Right atrium auricular region (tissue), 2 donors: ENCODE measurements at regions not wholly inside any gene's neighbourhood (a gene's known extent, or its start where the extent isn't known, plus 50 kb on each side); places are given as distances from the start of the nearest gene placed in this dataset.

Experiments used
- DNase-seq: peaks from one replicate; pipeline ENCODE4 v3.0.0-alpha.2; 2019; ENCODE audit warnings: low spot score
- H3K27ac ChIP-seq, 2 donors: fragments of 200-600 bp; sonication (generic); 1 replicate in 1 of 2; 2 replicates in 1 of 2; pipeline ENCODE4 v1.5.1; 2016 to 2019
- H3K27me3 ChIP-seq, 2 donors: fragments of 200-600 bp; sonication (generic); one replicate each; pipeline versions ENCODE4 v1.5.1 to v1.6.0; 2017 to 2019
- H3K36me3 ChIP-seq: fragments of 200-600 bp; sonication (generic); one replicate; pipeline ENCODE4 v1.5.1; 2016
- H3K4me1 ChIP-seq, 2 donors: fragments of 200-600 bp; sonication (generic); one replicate each; pipeline versions ENCODE4 v1.5.1 to v1.6.0; 2017 to 2019
- H3K4me3 ChIP-seq, 2 donors: fragments of 200-600 bp; sonication (generic); 1 replicate in 1 of 2; 2 replicates in 1 of 2; pipeline ENCODE4 v1.5.1; 2017 to 2019; ENCODE audit warnings: mild to moderate bottlenecking in 1 of 2, moderate library complexity in 1 of 2
- H3K9me3 ChIP-seq, 2 donors: fragments of 200-600 bp; sonication (generic); one replicate each; pipeline ENCODE4 v1.5.1; 2019
- CTCF ChIP-seq, 2 donors: fragments of 200-600 bp; sonication (generic); IDR thresholded peaks; one replicate each; pipeline ENCODE4 v1.5.1; 2019; ENCODE audit warnings: antibody characterized with exemption in 2 of 2

- Histone ChIP-seq H3K36me3 (no peaks in the 10 kb centered on the region), H3K4me3 (no peak overlapping the region), H3K27me3 (no peaks in the 10 kb centered on the region), H3K9me3 (no peaks in the 10 kb centered on the region), H3K27ac (no peak overlapping the region), H3K4me1 (no peaks in the 10 kb centered on the region)
- DNase-seq: no peak
- no peak for TF ChIP-seq CTCF (IDR thresholded peaks at IDR 0.05)
Observed at GRCh38 chr11:11039208-11039965, 181.5 kb upstream of the ZBED5 start.

GRCh38 chr11:11038782-11039181 lies 180.9 kb upstream of the ZBED5 start:
- Histone ChIP-seq H3K36me3 (no peaks in the 10 kb centered on the region), H3K4me3 (no peak overlapping the region), H3K27me3 (no peaks in the 10 kb centered on the region), H3K4me1 (no peaks in the 10 kb centered on the region), H3K27ac (no peak overlapping the region), H3K9me3 (no peaks in the 10 kb centered on the region)
- DNase-seq: no peak
- TF ChIP-seq CTCF (IDR thresholded peaks at IDR 0.05): no peak

GRCh38 chr11:11038352-11038751 lies 180.5 kb upstream of the ZBED5 start:
- Histone ChIP-seq H3K36me3 (no peaks in the 10 kb centered on the region), H3K27me3 (no peaks in the 10 kb centered on the region), H3K27ac (no peak overlapping the region), H3K4me1 (no peaks in the 10 kb centered on the region), H3K4me3 (no peak overlapping the region), H3K9me3 (no peaks in the 10 kb centered on the region)
- TF ChIP-seq CTCF (IDR thresholded peaks at IDR 0.05): no peak
- DNase-seq: no peak

GRCh38 chr11:11036848-11037732 lies 179.2 kb upstream of the ZBED5 start:
- H3K27me3 ChIP-seq: no peaks in the 10 kb centered on the region
- DNase-seq: no peak
- H3K9me3 ChIP-seq: no peaks in the 10 kb centered on the region
- H3K4me1 ChIP-seq: no peaks in the 10 kb centered on the region
- H3K4me3 ChIP-seq: no peak overlapping the region
- H3K27ac ChIP-seq: no peak overlapping the region
- no peaks in the 10 kb centered on the region for H3K36me3 ChIP-seq
- peak; percentile 50 to 81 for TF ChIP-seq CTCF (IDR thresholded peaks at IDR 0.05)

GRCh38 chr11:11036185-11036847 lies 178.5 kb upstream of the ZBED5 start:
- no peaks in the 10 kb centered on the region for H3K36me3 ChIP-seq
- no peak overlapping the region for H3K27ac ChIP-seq
- H3K4me3 ChIP-seq: no peak overlapping the region
- no peaks in the 10 kb centered on the region for H3K27me3 ChIP-seq
- no peak for DNase-seq
- no peaks in the 10 kb centered on the region for H3K4me1 ChIP-seq
- no peaks in the 10 kb centered on the region for H3K9me3 ChIP-seq
- no peak for TF ChIP-seq CTCF (IDR thresholded peaks at IDR 0.05)
